HCT116 (cell line): ENCODE measurements at regions not wholly inside any gene's neighbourhood (a gene's known extent, or its start where the extent isn't known, plus 50 kb on each side); places are given as distances from the start of the nearest gene placed in this dataset.

ENCODE experiments used
- CTCF ChIP-seq, 3 experiments: fragments of 200-600 bp in 1 of 3; sonication (generic) in 1 of 3; IDR thresholded peaks in 2 of 3; conservative IDR thresholded peaks in 1 of 3; 2 replicates each; pipeline ENCODE4 v1.5.1; 2012 to 2017; ENCODE audit warnings: low read depth in 2 of 3, low read length in 2 of 3, antibody characterized with exemption in 1 of 3, borderline replicate concordance in 1 of 3, control low read depth in 1 of 3, mild to moderate bottlenecking in 1 of 3, mixed read lengths in 1 of 3, mixed run types in 1 of 3, moderate library complexity in 1 of 3; ENCODE audit not compliant: insufficient read depth in 1 of 3
- ELF1 ChIP-seq: IDR thresholded peaks from 2 replicates; pipeline ENCODE4 v1.6.1; 2012; ENCODE audit warnings: low read depth, borderline replicate concordance
- EZH2 ChIP-seq: fragments of 200-600 bp; sonication (generic); IDR thresholded peaks from 2 replicates; pipeline ENCODE4 v1.6.1; 2017; ENCODE audit warnings: antibody characterized with exemption, mixed run types
- JUND ChIP-seq: IDR thresholded peaks from 2 replicates; pipeline ENCODE4 v1.6.1; 2012
- MAX ChIP-seq: IDR thresholded peaks from 2 replicates; pipeline ENCODE4 v1.6.1; 2012
- POLR2A ChIP-seq: IDR thresholded peaks from 2 replicates; pipeline ENCODE4 v1.7.0; 2011; ENCODE audit warnings: borderline replicate concordance; ENCODE audit not compliant: insufficient read depth, insufficient read length; ENCODE audit errors: extremely low read depth
- TCF7L2 ChIP-seq: IDR thresholded peaks from 2 replicates; pipeline ENCODE4 v1.7.0; 2011; ENCODE audit warnings: borderline replicate concordance, inconsistent platforms; ENCODE audit not compliant: insufficient read depth, insufficient read length; ENCODE audit errors: extremely low read depth
- ZBTB33 ChIP-seq: IDR thresholded peaks from 2 replicates; pipeline ENCODE4 v1.6.1; 2011; ENCODE audit warnings: mild to moderate bottlenecking, low read length, moderate library complexity; ENCODE audit not compliant: insufficient replicate concordance; ENCODE audit errors: extremely low read depth

GRCh38 chr1:217336724-217337123 is 294.2 kb downstream of the GPATCH2 start:
- TF ChIP-seq CTCF (IDR thresholded peaks at IDR 0.05 in 2 of 3, conservative IDR thresholded peaks at IDR 0.05 in 1 of 3; ENCODE audit: borderline replicate concordance in 1 of 3, insufficient read depth in 1 of 3, low read depth in 2 of 3, low read length in 2 of 3) (no peak), TCF7L2 (no peak), POLR2A (no peak), EZH2 (no peak), JUND (no peak), ZBTB33 (no peak), ELF1 (no peak), MAX (no peak)
